OCI-LY7 (cell line): ENCODE measurements at regions not wholly inside any gene's neighbourhood (a gene's known extent, or its start where the extent isn't known, plus 50 kb on each side); places are given as distances from the start of the nearest gene placed in this dataset.

Experiments
- BruUV-seq: library from RNA; stranded (reverse); fragments of 400-500 nt; replicated peaks from 2 replicates; lab custom pipeline; 2021; lab: Mats Ljungman, UMichigan
- CTCF ChIA-PET: fragments of 300-600 bp; sonication (Branson Sonifier 250); formaldehyde crosslinking; loops from one replicate; lab custom pipeline; 2022; ENCODE audit warnings: antibody characterized with exemption; ENCODE audit not compliant: unreplicated experiment; lab: Charles Lee
- POLR2A ChIA-PET: fragments of 300-600 bp; sonication (Branson Sonifier 250); formaldehyde crosslinking; loops from one replicate; lab custom pipeline; 2022; ENCODE audit warnings: antibody characterized with exemption; lab: Charles Lee
- DNase-seq: peaks from one replicate; pipeline ENCODE4 v3.0.0-alpha.2; 2015; ENCODE audit warnings: low spot score
- H2AFZ ChIP-seq: fragments of 200-600 bp; sonication (generic), shearing (Covaris generic); 2 replicates; pipeline ENCODE4 v1.6.1; 2014; ENCODE audit warnings: mild to moderate bottlenecking, antibody characterized with exemption, low read length, moderate library complexity
- H3K27ac ChIP-seq: fragments of 200-600 bp; sonication (generic); 2 replicates; pipeline ENCODE4 v1.5.1; 2014; ENCODE audit warnings: mixed run types, low read depth, mild to moderate bottlenecking, moderate library complexity, low read length, inconsistent platforms; ENCODE audit not compliant: poor library complexity, severe bottlenecking
- H3K36me3 ChIP-seq: fragments of 200-600 bp; sonication (generic); 2 replicates; pipeline ENCODE4 v1.6.1; 2014; ENCODE audit warnings: mild to moderate bottlenecking, antibody characterized with exemption, low read length, moderate library complexity, mixed read lengths; ENCODE audit not compliant: insufficient read depth
- H3K4me1 ChIP-seq: fragments of 200-600 bp; sonication (generic); 2 replicates; pipeline ENCODE4 v1.5.1; 2014; ENCODE audit warnings: mild to moderate bottlenecking, low read length; ENCODE audit not compliant: insufficient read depth, poor library complexity, severe bottlenecking
- H3K4me2 ChIP-seq: fragments of 200-600 bp; sonication (generic); 2 replicates; pipeline ENCODE4 v1.6.1; 2014; ENCODE audit warnings: mild to moderate bottlenecking, low read length
- H3K4me3 ChIP-seq: fragments of 200-600 bp; sonication (generic); 2 replicates; pipeline ENCODE4 v1.5.1; 2014; ENCODE audit warnings: mild to moderate bottlenecking, low read depth, low read length; ENCODE audit not compliant: poor library complexity, severe bottlenecking
- H3K79me2 ChIP-seq: fragments of 200-600 bp; sonication (generic); 2 replicates; pipeline ENCODE4 v1.6.1; 2016; ENCODE audit warnings: low read depth, mild to moderate bottlenecking, low read length, moderate library complexity, mixed read lengths; ENCODE audit not compliant: insufficient read depth
- H3K9me2 ChIP-seq: fragments of 200-600 bp; sonication (generic); 2 replicates; pipeline ENCODE4 v1.6.1; 2016; ENCODE audit warnings: mild to moderate bottlenecking, low read length, mixed read lengths; ENCODE audit not compliant: insufficient read depth
- H3K9me3 ChIP-seq: fragments of 200-600 bp; sonication (generic); 2 replicates; pipeline ENCODE4 v1.6.1; 2014; ENCODE audit warnings: mild to moderate bottlenecking, mixed run types, low read length, mixed read lengths
- H4K20me1 ChIP-seq: fragments of 200-600 bp; sonication (generic); 2 replicates; pipeline ENCODE4 v1.6.1; 2014; ENCODE audit warnings: mild to moderate bottlenecking, antibody characterized with exemption, low read length, moderate library complexity, mixed read lengths; ENCODE audit not compliant: insufficient read depth
- CTCF ChIP-seq: fragments of 200-600 bp; sonication (generic); conservative IDR thresholded peaks from 2 replicates; pipeline ENCODE4 v1.5.1; 2014; ENCODE audit warnings: mild to moderate bottlenecking, antibody characterized with exemption, low read length, moderate library complexity, mixed read lengths
- EZH2phosphoT487 ChIP-seq: fragments of 200-600 bp; sonication (generic); IDR thresholded peaks from 2 replicates; pipeline ENCODE4 v1.6.1; 2018; ENCODE audit warnings: low read depth, borderline replicate concordance, mild to moderate bottlenecking, mixed run types, antibody characterized with exemption, low read length, moderate library complexity, mixed read lengths
- intact Hi-C: fragments of 100-400 bp; cut with micrococcal nuclease; formaldehyde crosslinking; loops from one replicate; pipeline ENCODE4 v1.10.0; 2022; ENCODE audit not compliant: unreplicated experiment

- Histone ChIP-seq H3K4me1 (peaks cover 8% of the 10 kb centered on the region), H4K20me1 (no peaks in the 10 kb centered on the region), H3K36me3 (no peaks in the 10 kb centered on the region), H3K27ac (no peak overlapping the region), H2AFZ (no peak overlapping the region), H3K9me3 (no peaks in the 10 kb centered on the region), H3K9me2 (no peaks in the 10 kb centered on the region), H3K4me3 (no peak overlapping the region), H3K4me2 (no peak overlapping the region), H3K79me2 (no peaks in the 10 kb centered on the region)
- TF ChIP-seq EZH2phosphoT487: no peak
- TF ChIP-seq CTCF: no peak
- intact Hi-C loops: no loop called here
- no peak for DNase-seq
- CTCF ChIA-PET: no interaction called here
- BruUV-seq: no TSS peak
- POLR2A ChIA-PET: no interaction called here
These were observed 262.5 kb downstream of the RHOU start for GRCh38 chr1:228997721-228998144.

GRCh38 chr1:228998179-228998578 is 262.9 kb downstream of the RHOU start:
- no peak for DNase-seq
- Histone ChIP-seq H3K9me2 (no peaks in the 10 kb centered on the region), H3K9me3 (no peaks in the 10 kb centered on the region), H3K4me1 (peaks cover 8% of the 10 kb centered on the region), H2AFZ (no peak overlapping the region), H3K27ac (no peak overlapping the region), H4K20me1 (no peaks in the 10 kb centered on the region), H3K79me2 (no peaks in the 10 kb centered on the region), H3K4me3 (no peak overlapping the region), H3K4me2 (no peak overlapping the region), H3K36me3 (no peaks in the 10 kb centered on the region)
- ChIA-PET CTCF (no interaction called here), POLR2A (no interaction called here)
- intact Hi-C loops: no loop called here
- BruUV-seq: no TSS peak
- no peak for TF ChIP-seq CTCF
- TF ChIP-seq EZH2phosphoT487: no peak

GRCh38 chr1:228999446-229000170 is 264.3 kb downstream of the RHOU start:
- H3K9me3 ChIP-seq: no peaks in the 10 kb centered on the region
- DNase-seq: no peak
- intact Hi-C loops: no loop called here
- H3K36me3 ChIP-seq: no peaks in the 10 kb centered on the region
- H2AFZ ChIP-seq: no peak overlapping the region
- H4K20me1 ChIP-seq: no peaks in the 10 kb centered on the region
- H3K4me2 ChIP-seq: no peak overlapping the region
- BruUV-seq: no TSS peak
- peaks cover 8% of the 10 kb centered on the region for H3K4me1 ChIP-seq
- ChIA-PET POLR2A (no interaction called here), CTCF (no interaction called here)
- H3K79me2 ChIP-seq: no peaks in the 10 kb centered on the region
- no peak overlapping the region for H3K4me3 ChIP-seq
- no peaks in the 10 kb centered on the region for H3K9me2 ChIP-seq
- no peak overlapping the region for H3K27ac ChIP-seq
- TF ChIP-seq CTCF (no peak), EZH2phosphoT487 (no peak)
